GM23248 (cell line): ENCODE measurements at regions not wholly inside any gene's neighbourhood (a gene's known extent, or its start where the extent isn't known, plus 50 kb on each side); places are given as distances from the start of the nearest gene placed in this dataset.

Experiments used
- EZH2 ChIP-seq: fragments of 200-600 bp; sonication (generic); IDR thresholded peaks from 2 replicates; pipeline ENCODE4 v1.6.1; 2018; ENCODE audit warnings: antibody characterized with exemption, mild to moderate bottlenecking; ENCODE audit not compliant: insufficient read depth, poor library complexity, severe bottlenecking
- EZH2phosphoT487 ChIP-seq: fragments of 200-600 bp; sonication (generic); IDR thresholded peaks from 2 replicates; pipeline ENCODE4 v1.6.1; 2018; ENCODE audit warnings: antibody characterized with exemption, moderate library complexity, mild to moderate bottlenecking, low read depth; ENCODE audit not compliant: insufficient read depth

DNA sequence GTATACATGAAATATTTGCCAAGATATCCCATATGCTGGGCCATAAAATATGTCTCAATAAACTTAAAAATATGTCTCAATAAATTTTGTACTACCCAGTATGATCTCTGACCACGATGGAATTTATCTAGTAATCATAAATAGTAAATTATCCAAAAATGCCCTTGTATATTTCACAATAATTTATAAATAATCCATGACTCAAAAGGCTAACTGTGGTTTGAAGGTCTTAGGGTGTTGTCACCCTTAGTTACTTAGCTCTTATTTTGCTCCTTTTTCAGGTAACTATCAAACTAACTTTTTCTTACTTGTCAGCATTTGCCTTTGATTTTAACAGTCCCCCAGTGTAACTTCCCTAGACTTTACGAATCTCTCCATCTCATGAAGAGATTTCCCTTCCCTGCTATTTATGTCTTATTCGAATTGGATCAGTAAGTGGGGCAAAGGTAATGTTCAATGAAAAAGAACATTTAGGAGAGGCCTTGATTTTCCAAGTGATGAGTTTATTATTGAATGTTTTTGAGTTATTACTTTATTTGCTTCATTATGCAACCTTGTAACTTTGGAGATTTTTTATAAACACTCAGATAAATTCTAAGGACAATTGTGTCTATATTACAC, 109.0 kb upstream of the THBS2 start:
- TF ChIP-seq EZH2: no peak
- TF ChIP-seq EZH2phosphoT487: no peak
